Panc1 (cell line): ENCODE measurements at regions not wholly inside any gene's neighbourhood (a gene's known extent, or its start where the extent isn't known, plus 50 kb on each side); places are given as distances from the start of the nearest gene placed in this dataset.

Experiments used
- ATAC-seq: fragments of 200-7000 bp; cut with Tn5 transposase; 2 replicates; pipeline ENCODE4 v1.9.1; 2020; ENCODE audit warnings: mild to moderate bottlenecking, moderate library complexity
- BruUV-seq: library from RNA; stranded (reverse); fragments of 400-500 nt; replicated peaks from 2 replicates; lab custom pipeline; 2021; lab: Mats Ljungman, UMichigan
- CTCF ChIA-PET: fragments of 300-600 bp; sonication (Branson Sonifier 250); formaldehyde crosslinking; loops from one replicate; lab custom pipeline; 2022; ENCODE audit warnings: antibody characterized with exemption; lab: Charles Lee
- POLR2A ChIA-PET: fragments of 300-600 bp; sonication (Branson Sonifier 250); formaldehyde crosslinking; loops from one replicate; lab custom pipeline; 2022; ENCODE audit warnings: antibody characterized with exemption; lab: Charles Lee
- DNase-seq: peaks from one replicate; pipeline ENCODE4 v3.0.0-alpha.2; 2010; ENCODE audit warnings: low read depth, low spot score
- H3K27ac ChIP-seq: 2 replicates; pipeline ENCODE4 v1.5.1; 2011; ENCODE audit warnings: mild to moderate bottlenecking, low read length, inconsistent platforms
- H3K27me3 ChIP-seq: fragments of 200-500 bp; sonication (Bioruptor generic); 2 replicates; pipeline ENCODE4 v1.6.0; 2014; ENCODE audit warnings: low read length, inconsistent platforms; ENCODE audit not compliant: control insufficient read depth, insufficient read depth
- H3K36me3 ChIP-seq: fragments of 200-500 bp; sonication (Bioruptor generic); 2 replicates; pipeline ENCODE4 v1.5.1; 2014; ENCODE audit warnings: inconsistent platforms, mild to moderate bottlenecking, low read length, moderate library complexity; ENCODE audit not compliant: control insufficient read depth, insufficient read depth
- H3K4me1 ChIP-seq: 2 replicates; pipeline ENCODE4 v1.5.1; 2011; ENCODE audit warnings: inconsistent platforms, mild to moderate bottlenecking, low read length, moderate library complexity; ENCODE audit not compliant: control insufficient read depth, insufficient read depth
- H3K4me3 ChIP-seq, 2 experiments: 2 replicates each; pipeline ENCODE4 v1.5.1; 2011 to 2012; ENCODE audit warnings: low read depth in 2 of 2, low read length in 2 of 2, mild to moderate bottlenecking in 2 of 2, inconsistent platforms in 1 of 2, moderate library complexity in 1 of 2
- H3K9me3 ChIP-seq: fragments of 200-500 bp; sonication (Bioruptor generic); 2 replicates; pipeline ENCODE4 v1.5.1; 2014; ENCODE audit warnings: low read depth, mild to moderate bottlenecking, inconsistent platforms, low read length, moderate library complexity; ENCODE audit not compliant: control insufficient read depth, insufficient read depth
- CTCF ChIP-seq: fragments of 450-650 bp; IDR thresholded peaks from 2 replicates; pipeline ENCODE4 v1.5.1; 2017; ENCODE audit warnings: mild to moderate bottlenecking
- POLR2AphosphoS5 ChIP-seq: IDR thresholded peaks from 2 replicates; pipeline ENCODE4 v1.6.1; 2012; ENCODE audit warnings: mild to moderate bottlenecking, low read depth, low read length, moderate library complexity
- SIN3A ChIP-seq: IDR thresholded peaks from 2 replicates; pipeline ENCODE4 v1.6.1; 2012; ENCODE audit warnings: low read depth, mild to moderate bottlenecking, low read length, moderate library complexity, borderline replicate concordance; ENCODE audit not compliant: insufficient read depth
- TCF7L2 ChIP-seq: IDR thresholded peaks from 2 replicates; pipeline ENCODE4 v1.6.1; 2011; ENCODE audit warnings: mild to moderate bottlenecking, low read depth, low read length, inconsistent platforms
- in situ Hi-C: cut with HindIII; loops from 2 replicates; pipeline ENCODE4 v1.10.0; 2016; ENCODE audit warnings: low sequenced_read_pairs, low pct_unique_long_range_greater_than_20kb
- intact Hi-C: fragments of 100-400 bp; cut with micrococcal nuclease; formaldehyde crosslinking; loops from one replicate; pipeline ENCODE4 v1.10.0; 2022; ENCODE audit not compliant: unreplicated experiment
- TF ChIP-seq, protein P1 (sequence below), 2 experiments: IDR thresholded peaks; 2 replicates each; pipeline ENCODE4 v1.6.1; 2011 to 2012; ENCODE audit warnings: low read depth in 2 of 2, control low read depth in 1 of 2, low read length in 1 of 2, mild to moderate bottlenecking in 1 of 2, moderate library complexity in 1 of 2; ENCODE audit not compliant: insufficient read depth in 1 of 2

GRCh38 chr6:154579046-154579445 is 68.6 kb upstream of the CNKSR3 start:
- Histone ChIP-seq H3K27me3 (no peaks in the 10 kb centered on the region), H3K4me1 (no peaks in the 10 kb centered on the region), H3K9me3 (no peaks in the 10 kb centered on the region), H3K36me3 (no peaks in the 10 kb centered on the region), H3K27ac (no peak overlapping the region), H3K4me3 (no peak overlapping the region)
- in situ Hi-C loops (no loop called here), intact Hi-C loops (no loop called here)
- no TSS peak for BruUV-seq
- ChIA-PET POLR2A (no interaction called here), CTCF (no interaction called here)
- no peak for ATAC-seq
- TF ChIP-seq SIN3A, result no peak
- no peak for TF ChIP-seq CTCF
- no peak for TF ChIP-seq POLR2AphosphoS5
- no peak for DNase-seq

DNA sequence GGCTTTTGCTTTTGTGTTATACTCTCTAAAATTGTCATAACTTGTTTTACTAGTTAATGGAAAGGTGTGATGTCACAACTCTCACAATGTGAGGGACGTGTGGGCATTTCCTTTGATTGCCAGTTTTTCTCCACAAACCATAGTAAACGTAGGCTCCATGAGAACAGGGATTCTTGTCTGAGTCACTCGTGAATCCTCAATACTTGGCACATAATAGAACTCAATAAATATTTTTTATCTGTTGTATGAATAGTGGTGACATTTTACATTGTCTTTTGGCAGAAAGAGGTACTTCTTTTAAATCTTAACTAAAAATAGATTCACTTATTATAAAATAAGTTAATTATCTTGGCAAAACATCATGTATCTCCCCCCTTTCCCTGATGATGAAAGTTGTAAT is 69.0 kb upstream of the CNKSR3 start:
- no peaks in the 10 kb centered on the region for H3K27me3 ChIP-seq
- no peak for ATAC-seq
- intact Hi-C loops (no loop called here), in situ Hi-C loops (no loop called here)
- no peak for DNase-seq
- H3K9me3 ChIP-seq, result no peaks in the 10 kb centered on the region
- no peaks in the 10 kb centered on the region for H3K36me3 ChIP-seq
- no peaks in the 10 kb centered on the region for H3K4me1 ChIP-seq
- no TSS peak for BruUV-seq
- TF ChIP-seq POLR2AphosphoS5, result no peak
- POLR2A ChIA-PET, result no interaction called here
- H3K4me3 ChIP-seq, result no peak overlapping the region
- no peak overlapping the region for H3K27ac ChIP-seq
- CTCF ChIA-PET, result no interaction called here

GRCh38 chr6:154580397-154581135 is 70.1 kb upstream of the CNKSR3 start:
- Histone ChIP-seq H3K9me3 (no peaks in the 10 kb centered on the region), H3K4me1 (no peaks in the 10 kb centered on the region), H3K27me3 (no peaks in the 10 kb centered on the region), H3K36me3 (no peaks in the 10 kb centered on the region), H3K27ac (no peak overlapping the region), H3K4me3 (no peak overlapping the region)
- no peak for DNase-seq
- POLR2A ChIA-PET, result no interaction called here
- no peak for ATAC-seq
- in situ Hi-C loops, result no loop called here
- CTCF ChIA-PET, result interaction anchor here (0.7 kb wide), 1 partner anchor 49 kb away, joined by 7 read pairs; no protein-coding TSS in a partner anchor
- no TSS peak for BruUV-seq
- TF ChIP-seq, protein P1, sequence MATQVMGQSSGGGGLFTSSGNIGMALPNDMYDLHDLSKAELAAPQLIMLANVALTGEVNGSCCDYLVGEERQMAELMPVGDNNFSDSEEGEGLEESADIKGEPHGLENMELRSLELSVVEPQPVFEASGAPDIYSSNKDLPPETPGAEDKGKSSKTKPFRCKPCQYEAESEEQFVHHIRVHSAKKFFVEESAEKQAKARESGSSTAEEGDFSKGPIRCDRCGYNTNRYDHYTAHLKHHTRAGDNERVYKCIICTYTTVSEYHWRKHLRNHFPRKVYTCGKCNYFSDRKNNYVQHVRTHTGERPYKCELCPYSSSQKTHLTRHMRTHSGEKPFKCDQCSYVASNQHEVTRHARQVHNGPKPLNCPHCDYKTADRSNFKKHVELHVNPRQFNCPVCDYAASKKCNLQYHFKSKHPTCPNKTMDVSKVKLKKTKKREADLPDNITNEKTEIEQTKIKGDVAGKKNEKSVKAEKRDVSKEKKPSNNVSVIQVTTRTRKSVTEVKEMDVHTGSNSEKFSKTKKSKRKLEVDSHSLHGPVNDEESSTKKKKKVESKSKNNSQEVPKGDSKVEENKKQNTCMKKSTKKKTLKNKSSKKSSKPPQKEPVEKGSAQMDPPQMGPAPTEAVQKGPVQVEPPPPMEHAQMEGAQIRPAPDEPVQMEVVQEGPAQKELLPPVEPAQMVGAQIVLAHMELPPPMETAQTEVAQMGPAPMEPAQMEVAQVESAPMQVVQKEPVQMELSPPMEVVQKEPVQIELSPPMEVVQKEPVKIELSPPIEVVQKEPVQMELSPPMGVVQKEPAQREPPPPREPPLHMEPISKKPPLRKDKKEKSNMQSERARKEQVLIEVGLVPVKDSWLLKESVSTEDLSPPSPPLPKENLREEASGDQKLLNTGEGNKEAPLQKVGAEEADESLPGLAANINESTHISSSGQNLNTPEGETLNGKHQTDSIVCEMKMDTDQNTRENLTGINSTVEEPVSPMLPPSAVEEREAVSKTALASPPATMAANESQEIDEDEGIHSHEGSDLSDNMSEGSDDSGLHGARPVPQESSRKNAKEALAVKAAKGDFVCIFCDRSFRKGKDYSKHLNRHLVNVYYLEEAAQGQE (IDR thresholded peaks at IDR 0.05; ENCODE audit: insufficient read depth in 1 of 2, low read depth in 2 of 2, low read length in 1 of 2), result no peak
- TF ChIP-seq POLR2AphosphoS5 (no peak), CTCF (no peak), SIN3A (no peak), TCF7L2 (no peak)
- intact Hi-C loops, result no loop called here
